Activated CD8-positive, alpha-beta memory T cell treated with anti-CD3 and anti-CD28 coated beads, Interleukin-2, amount 50 U/mL, for 1 hour (primary cell): ENCODE measurements at regions not wholly inside any gene's neighbourhood (a gene's known extent, or its start where the extent isn't known, plus 50 kb on each side); places are given as distances from the start of the nearest gene placed in this dataset.
"Not testable (repeated sequence)": the region's sequence is repeated elsewhere in the genome, so short reads cannot be mapped to it uniquely, and the experiment has no call there.

Experiments used
- DNase-seq: peaks from one replicate; pipeline ENCODE4 v3.0.0-alpha.2; 2020; ENCODE audit errors: extremely low read depth

- DNase-seq: no peak
Measured at GRCh38 chr9:88813638-88814209, 177.5 kb upstream of the S1PR3 start.

GRCh38 chr9:88814577-88814976 lies 176.7 kb upstream of the S1PR3 start:
- DNase-seq: no peak

- no peak for DNase-seq
Measured at GRCh38 chr9:88816141-88816540, 175.1 kb upstream of the S1PR3 start.

- no peak for DNase-seq
Measured at GRCh38 chr9:88816591-88816990, 174.7 kb upstream of the S1PR3 start.

GRCh38 chr9:88817628-88818027 lies 173.6 kb upstream of the S1PR3 start:
- no peak for DNase-seq

GRCh38 chr9:88818495-88819201 lies 172.6 kb upstream of the S1PR3 start:
- no peak for DNase-seq

GRCh38 chr9:88819476-88819875 lies 171.8 kb upstream of the S1PR3 start:
- DNase-seq: no peak

- no peak for DNase-seq
Measured at GRCh38 chr9:88820055-88820454, 171.2 kb upstream of the S1PR3 start.

- no peak for DNase-seq
Measured at GRCh38 chr9:88821033-88821745, 170.1 kb upstream of the S1PR3 start.

- no peak for DNase-seq
Measured at GRCh38 chr9:88821746-88822106, 169.5 kb upstream of the S1PR3 start.

- DNase-seq: no peak
Measured at GRCh38 chr9:88824711-88825110, 166.6 kb upstream of the S1PR3 start.

- no peak for DNase-seq
Measured at GRCh38 chr9:88826181-88826580, 165.1 kb upstream of the S1PR3 start.

GRCh38 chr9:88826771-88827181 lies 164.5 kb upstream of the S1PR3 start:
- DNase-seq: no peak

GRCh38 chr9:88828018-88828417 lies 163.2 kb upstream of the S1PR3 start:
- DNase-seq: no peak

- DNase-seq: no peak
Measured at GRCh38 chr9:88828492-88828974, 162.7 kb upstream of the S1PR3 start.

GRCh38 chr9:88829276-88829675 lies 162.0 kb upstream of the S1PR3 start:
- DNase-seq: no peak

- DNase-seq: no peak
Measured at GRCh38 chr9:88831713-88832407, 159.4 kb upstream of the S1PR3 start.

GRCh38 chr9:88833946-88834345 lies 157.3 kb upstream of the S1PR3 start:
- DNase-seq: no peak

- DNase-seq: no peak
Measured at GRCh38 chr9:88835038-88835466, 156.2 kb upstream of the S1PR3 start.

GRCh38 chr9:88835772-88836171 lies 155.5 kb upstream of the S1PR3 start:
- no peak for DNase-seq

GRCh38 chr9:88837731-88838130 lies 153.5 kb upstream of the S1PR3 start:
- DNase-seq: no peak

GRCh38 chr9:88849878-88850277 lies 141.4 kb upstream of the S1PR3 start:
- not testable (repeated sequence) for DNase-seq
